ENCODE measurements at regions not wholly inside any gene's neighbourhood (a gene's known extent, or its start where the extent isn't known, plus 50 kb on each side); places are given as distances from the start of the nearest gene placed in this dataset.
A peak's percentile ranks its signal among the peaks of the same experiment; 100 is the strongest.

GRCh38 chr2:131641414-131642206, 113.9 kb downstream of the CCDC74A start:
- FAIRE-seq, result peak; percentile 15
- TF ChIP-seq TAL1 (IDR thresholded peaks at IDR 0.05) (peak; percentile 3), SMARCC2 (IDR thresholded peaks at IDR 0.05; ENCODE audit: low read depth) (peak; percentile 74), BRD9 (IDR thresholded peaks at IDR 0.05; ENCODE audit: low read depth, partially characterized antibody) (no peak), DPF2 (IDR thresholded peaks at IDR 0.05) (peak; percentile 84), MAFG (tag; conservative IDR thresholded peaks at IDR 0.05) (peak; percentile 90), SIX5 (IDR thresholded peaks at IDR 0.05; ENCODE audit: borderline replicate concordance in 1 of 2, insufficient read depth in 1 of 2, low read depth in 1 of 2, low read length in 2 of 2) (no peak), ATF3 (IDR thresholded peaks at IDR 0.05) (peak; percentile 93), ATF3 (CRISPR knock-in tag; conservative IDR thresholded peaks at IDR 0.05) (no peak), ZNF277 (CRISPR knock-in tag; IDR thresholded peaks at IDR 0.05; ENCODE audit: borderline replicate concordance) (no peak), C11orf30 (IDR thresholded peaks at IDR 0.05; ENCODE audit: low read depth) (peak; percentile 93), ZFPM2 (CRISPR knock-in tag; IDR thresholded peaks at IDR 0.05) (no peak), CEBPB (tag; IDR thresholded peaks at IDR 0.05) (peak; percentile 48; the same call in 1 of the 2 replicates), MYNN (IDR thresholded peaks at IDR 0.05) (peak; percentile 97), MYNN (CRISPR knock-in tag; IDR thresholded peaks at IDR 0.05) (no peak), CBFA2T3 (IDR thresholded peaks at IDR 0.05) (peak; percentile 49), PCBP2 (IDR thresholded peaks at IDR 0.05; ENCODE audit: low read depth, low read length, poor library complexity, severe bottlenecking) (no peak), ASH1L (IDR thresholded peaks at IDR 0.05; ENCODE audit: borderline replicate concordance, low read depth, partially characterized antibody) (no peak), EP400 (IDR thresholded peaks at IDR 0.05) (peak; percentile 47), CC2D1A (IDR thresholded peaks at IDR 0.05) (no peak), BRD4 (IDR thresholded peaks at IDR 0.05) (peak; percentile 59; the same call in 1 of the 2 replicates), ATF4 (CRISPR knock-in tag; IDR thresholded peaks at IDR 0.05) (0 out of 2 replicates have a peak, but pooled peaks have one; percentile 30), NCOA6 (IDR thresholded peaks at IDR 0.05) (no peak), MIER1 (IDR thresholded peaks at IDR 0.05; ENCODE audit: low read depth) (no peak)

More at GRCh38 chr2:131641414-131642206, 113.9 kb downstream of the CCDC74A start:
- ChIA-PET CTCF (ENCODE audit: low intra/inter-chr PET ratio) (no interaction called here), POLR2A (no interaction called here)
- Histone ChIP-seq H3K9me1 (ENCODE audit: control insufficient read depth, insufficient read depth, low read length) (no peaks in the 10 kb centered on the region), H3K4me2 (ENCODE audit: insufficient read depth, low read length) (peak overlapping the region; percentile 54), H3K9ac (ENCODE audit: insufficient read depth in 1 of 2, low read depth in 2 of 2, low read length in 2 of 2) (peak overlapping the region in 1 of 2 experiments; percentile 64; a peak in 3 of 4 replicates), H3K4me3 (no peak overlapping the region), H3K27me3 (ENCODE audit: control insufficient read depth in 2 of 2, insufficient read depth in 2 of 2, low read length in 2 of 2) (no peaks in the 10 kb centered on the region), H2AFZ (ENCODE audit: low read depth, low read length) (peak overlapping the region; percentile 76), H3K9me3 (replicated peaks; ENCODE audit: control insufficient read depth, insufficient read depth, low read depth, low read length) (no peaks in the 10 kb centered on the region; the same call in 1 of the 2 replicates), H3K79me2 (ENCODE audit: control insufficient read depth, insufficient read depth, low read length) (no peaks in the 10 kb centered on the region), H3K4me1 (replicated peaks in 1 of 2; ENCODE audit: control insufficient read depth in 2 of 2, insufficient read depth in 2 of 2, low read length in 2 of 2) (peaks cover under 1 to 17% of the 10 kb centered on the region in 2 experiments; a peak in 4 of 5 replicates), H3K36me3 (ENCODE audit: control insufficient read depth, insufficient read depth, low read length) (peaks cover 5% of the 10 kb centered on the region; the same call in 2 of the 3 replicates), H3K27ac (ENCODE audit: extremely low read depth, low read depth, low read length) (peak overlapping the region; percentile 91), H4K20me1 (replicated peaks; ENCODE audit: control insufficient read depth, insufficient read depth, low read length) (no peaks in the 10 kb centered on the region)
- ATAC-seq (peak; percentile 84), DNase-seq (ENCODE audit: extremely low read depth in 1 of 4, low spot score in 3 of 4) (peak; percentile 10 to 78 (median 36))
- in situ Hi-C loops (cut with MboI), result no loop called here
- WGBS (ENCODE audit: insufficient coverage, low coverage, missing lambda C conversion rate), result 2% methylated on average over 3 of the region's 3 CpGs
- no TSS peak for BruUV-seq (replicated peaks)
- intact Hi-C loops (cut with micrococcal nuclease), result no loop called here

Measured in K562 (cell line).